AG04450 (cell line): ENCODE measurements at regions not wholly inside any gene's neighbourhood (a gene's known extent, or its start where the extent isn't known, plus 50 kb on each side); places are given as distances from the start of the nearest gene placed in this dataset.

Experiments used
- CTCF ChIA-PET: fragments of 300-600, 350-600 bp; formaldehyde crosslinking; extraction: SDS; loops from one replicate; lab custom pipeline; 2022; ENCODE audit warnings: antibody characterized with exemption, inconsistent platforms; lab: Charles Lee
- POLR2A ChIA-PET: fragments of 350-600 bp; formaldehyde crosslinking; extraction: SDS; loops from one replicate; lab custom pipeline; 2021; ENCODE audit warnings: antibody characterized with exemption, inconsistent platforms; lab: Yijun Ruan, JAX
- DNase-seq: peaks from one replicate; pipeline ENCODE4 v3.0.0-alpha.2; 2011; ENCODE audit warnings: low read depth, low spot score
- H3K27ac ChIP-seq: one replicate; pipeline ENCODE4 v1.5.1; 2012; ENCODE audit warnings: low read depth, low read length, control low read depth
- H3K27me3 ChIP-seq: one replicate; pipeline ENCODE4 v1.6.0; 2012; ENCODE audit warnings: low read length; ENCODE audit not compliant: control insufficient read depth, insufficient read depth
- H3K4me3 ChIP-seq: 2 replicates; pipeline ENCODE4 v1.5.1; 2011; ENCODE audit warnings: mild to moderate bottlenecking, low read depth, low read length, control low read depth
- H3K9me3 ChIP-seq: 2 replicates; pipeline ENCODE4 v1.5.1; 2012; ENCODE audit warnings: low read length; ENCODE audit not compliant: control insufficient read depth, insufficient read depth
- CTCF ChIP-seq: IDR thresholded peaks from 2 replicates; pipeline ENCODE4 v1.5.1; 2011; ENCODE audit warnings: low read depth, low read length, control low read depth, inconsistent platforms

- DNase-seq, result no peak
- no peak for TF ChIP-seq CTCF
- Histone ChIP-seq H3K27ac (no peak overlapping the region), H3K27me3 (peaks cover 69% of the 10 kb centered on the region), H3K4me3 (no peak overlapping the region), H3K9me3 (no peaks in the 10 kb centered on the region)
- ChIA-PET CTCF (no interaction called here), POLR2A (no interaction called here)
Measured at GRCh38 chr3:194080436-194080835, 55.5 kb upstream of the HES1 start.

GRCh38 chr3:194080913-194081800 is 54.8 kb upstream of the HES1 start:
- TF ChIP-seq CTCF, result no peak
- CTCF ChIA-PET, result no interaction called here
- peaks cover 70% of the 10 kb centered on the region for H3K27me3 ChIP-seq
- no peak overlapping the region for H3K27ac ChIP-seq
- no peak overlapping the region for H3K4me3 ChIP-seq
- POLR2A ChIA-PET, result no interaction called here
- no peak for DNase-seq
- no peaks in the 10 kb centered on the region for H3K9me3 ChIP-seq

- ChIA-PET POLR2A (no interaction called here), CTCF (no interaction called here)
- Histone ChIP-seq H3K9me3 (no peaks in the 10 kb centered on the region), H3K4me3 (no peak overlapping the region), H3K27me3 (peaks cover 73% of the 10 kb centered on the region), H3K27ac (no peak overlapping the region)
- DNase-seq, result no peak
- no peak for TF ChIP-seq CTCF
Measured at GRCh38 chr3:194081826-194082225, 54.1 kb upstream of the HES1 start.

GRCh38 chr3:194082743-194083636 is 53.0 kb upstream of the HES1 start:
- Histone ChIP-seq H3K27me3 (peaks cover 72% of the 10 kb centered on the region), H3K27ac (no peak overlapping the region), H3K9me3 (no peaks in the 10 kb centered on the region; the same call in 1 of the 2 replicates), H3K4me3 (no peak overlapping the region)
- no peak for DNase-seq
- TF ChIP-seq CTCF, result no peak
- ChIA-PET CTCF (interaction anchor here (1.2 kb wide), 1 partner anchor 233 kb away, joined by 4 read pairs; no protein-coding TSS in a partner anchor), POLR2A (no interaction called here)
